ACHN (cell line): ENCODE measurements at regions not wholly inside any gene's neighbourhood (a gene's known extent, or its start where the extent isn't known, plus 50 kb on each side); places are given as distances from the start of the nearest gene placed in this dataset.
"Not testable (repeated sequence)": the region's sequence is repeated elsewhere in the genome, so short reads cannot be mapped to it uniquely, and the experiment has no call there.

Experiments used
- DNase-seq: peaks from one replicate; pipeline ENCODE4 v3.0.0-alpha.2; 2015
- in situ Hi-C: cut with HindIII; loops from 2 replicates; pipeline ENCODE4 v1.10.0; 2017; ENCODE audit warnings: low sequenced_read_pairs, low pct_ligation_motif_present, low pct_unique_long_range_greater_than_20kb

- in situ Hi-C loops, DNase-seq: not testable (repeated sequence)
Measured at GRCh38 chr2:111544006-111544405, 340.0 kb downstream of the ANAPC1 start.

DNA sequence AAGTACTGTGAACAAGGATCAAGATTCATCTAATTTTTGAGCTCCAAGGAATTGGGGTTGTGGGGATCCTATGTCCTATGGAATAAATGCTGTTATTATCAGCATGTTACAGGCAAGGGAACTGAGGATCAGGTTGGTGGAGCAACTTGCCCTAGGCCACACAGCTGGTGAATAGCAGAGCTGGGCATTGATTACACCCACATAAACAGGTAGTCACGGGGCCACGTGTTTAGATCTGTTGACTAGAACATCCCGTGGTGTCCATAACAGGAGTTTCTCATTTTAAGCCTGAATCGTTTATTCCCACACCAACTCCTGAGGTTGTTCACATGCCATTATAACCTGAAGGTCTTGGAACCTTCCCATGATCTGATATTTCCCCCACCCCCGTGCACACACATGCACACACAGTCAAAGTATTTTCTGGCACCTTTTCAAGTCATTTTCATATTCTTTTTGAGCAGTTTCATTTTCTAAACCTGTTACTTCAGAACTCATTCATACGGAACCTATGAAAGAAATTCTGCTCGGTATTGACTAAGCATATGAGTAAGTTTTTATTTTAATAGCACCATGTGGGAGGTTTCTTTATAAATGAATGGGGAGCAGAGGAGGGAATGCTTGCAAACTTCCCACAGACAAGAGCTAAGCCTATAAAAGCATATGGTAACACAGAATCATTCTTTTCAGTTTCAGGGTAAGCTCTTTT lies 338.1 kb downstream of the ANAPC1 start:
- DNase-seq, in situ Hi-C loops: not testable (repeated sequence)

- DNase-seq, in situ Hi-C loops: not testable (repeated sequence)
Measured at GRCh38 chr2:111546578-111546977, 337.4 kb downstream of the ANAPC1 start.

DNA sequence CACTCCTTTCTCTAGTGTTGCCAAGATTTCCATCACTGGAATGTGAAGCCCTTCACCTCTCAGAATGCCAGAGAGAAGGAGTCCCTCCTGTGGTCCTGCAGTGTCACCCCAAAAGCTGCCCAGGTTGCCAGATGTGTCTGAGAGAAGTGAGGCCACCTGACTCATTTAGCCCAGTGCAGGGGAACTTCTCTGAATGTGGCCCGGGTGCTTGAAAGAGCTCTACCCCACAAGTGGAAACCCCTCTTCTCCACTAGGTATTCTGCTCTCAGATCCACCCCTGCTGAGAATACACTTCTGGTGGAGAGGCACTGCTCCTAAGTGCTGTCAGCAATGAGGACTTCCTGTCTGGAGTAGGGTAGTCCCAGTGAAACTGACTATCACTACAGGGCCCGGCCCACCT lies 334.8 kb downstream of the ANAPC1 start:
- in situ Hi-C loops = not testable (repeated sequence)

DNA sequence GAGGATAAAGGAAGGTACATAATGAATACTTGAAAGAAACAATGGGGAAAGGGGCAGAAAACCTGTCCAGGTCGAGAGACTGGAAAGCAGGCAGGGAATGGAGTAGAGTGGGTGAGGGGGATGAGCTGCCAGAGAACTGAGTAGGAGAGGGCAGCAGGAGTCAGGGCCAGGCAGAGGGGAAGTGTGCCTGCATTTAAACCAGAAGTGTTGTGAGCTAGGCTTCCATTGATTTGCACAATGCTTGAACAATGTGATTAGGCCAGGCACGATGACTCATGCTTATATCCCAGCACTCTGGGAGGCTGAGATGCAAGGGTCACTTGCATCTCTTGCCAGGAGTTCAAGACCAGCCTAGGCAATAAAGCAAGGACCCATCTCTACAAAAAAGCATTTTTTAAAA lies 332.6 kb downstream of the ANAPC1 start:
- in situ Hi-C loops, DNase-seq: not testable (repeated sequence)

More for the DNA sequence above, 334.8 kb downstream of the ANAPC1 start:
- DNase-seq = not testable (repeated sequence)

DNA sequence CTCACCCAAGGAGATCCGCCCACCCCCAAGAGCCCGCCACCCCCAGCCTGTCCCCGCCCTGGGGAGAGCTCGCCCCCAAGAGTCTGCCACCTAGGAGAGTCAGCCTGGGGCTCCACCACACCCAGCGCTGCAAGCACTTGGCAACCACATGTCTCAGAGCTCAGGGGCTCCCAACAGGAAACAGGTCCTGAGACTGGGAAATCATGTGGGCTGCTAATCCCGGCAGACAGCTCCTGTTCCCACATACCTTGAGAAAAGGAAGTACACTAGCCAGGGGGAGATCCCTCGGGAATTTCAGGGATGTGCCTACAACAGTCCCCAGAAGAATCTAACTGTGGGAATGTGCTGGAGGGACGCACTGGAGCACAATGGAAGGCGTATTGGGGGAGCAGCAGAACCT lies 331.4 kb downstream of the ANAPC1 start:
- in situ Hi-C loops, DNase-seq: not testable (repeated sequence)

- in situ Hi-C loops, DNase-seq: not testable (repeated sequence)
Measured at GRCh38 chr2:111559301-111559700, 324.7 kb downstream of the ANAPC1 start.

DNA sequence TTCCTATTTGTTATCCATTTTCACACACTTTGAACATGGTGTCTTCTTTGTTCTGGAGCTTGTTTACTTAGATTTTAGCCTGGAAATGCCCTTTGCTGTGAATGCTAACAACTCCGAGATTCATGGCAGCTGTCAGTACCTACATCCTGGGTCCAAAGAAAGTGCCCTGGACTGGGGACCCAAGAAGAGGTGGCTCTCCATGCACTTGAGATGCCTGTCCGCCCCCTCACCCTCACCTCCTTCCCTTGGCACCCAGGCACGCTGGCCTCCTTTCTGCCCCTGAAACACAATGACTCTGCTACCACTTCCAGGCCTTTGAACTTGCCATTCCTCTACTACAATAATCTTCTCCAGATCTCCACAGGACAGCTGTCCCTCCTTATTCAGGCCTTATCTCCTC lies 324.2 kb downstream of the ANAPC1 start:
- in situ Hi-C loops, DNase-seq: not testable (repeated sequence)

DNA sequence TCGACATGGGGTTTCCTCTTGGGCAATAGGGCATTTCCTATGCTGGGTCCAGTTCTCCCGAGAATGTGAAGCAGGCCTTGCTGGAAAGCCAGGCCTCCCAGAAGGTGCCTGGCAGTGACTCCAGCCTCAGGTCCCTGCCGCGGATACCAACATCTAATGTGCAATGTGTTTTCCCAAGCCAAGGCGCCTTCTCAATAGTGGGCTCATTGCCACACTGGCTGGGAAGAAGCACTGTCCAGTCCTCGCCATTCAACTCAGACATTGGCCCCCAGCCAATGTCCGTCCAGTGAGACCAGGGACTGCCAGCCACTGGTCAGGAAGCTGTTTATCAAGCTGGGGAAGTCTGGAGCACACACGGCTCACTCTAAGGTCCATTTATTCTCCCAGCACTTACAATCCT lies 317.9 kb downstream of the ANAPC1 start:
- in situ Hi-C loops, DNase-seq: not testable (repeated sequence)

DNA sequence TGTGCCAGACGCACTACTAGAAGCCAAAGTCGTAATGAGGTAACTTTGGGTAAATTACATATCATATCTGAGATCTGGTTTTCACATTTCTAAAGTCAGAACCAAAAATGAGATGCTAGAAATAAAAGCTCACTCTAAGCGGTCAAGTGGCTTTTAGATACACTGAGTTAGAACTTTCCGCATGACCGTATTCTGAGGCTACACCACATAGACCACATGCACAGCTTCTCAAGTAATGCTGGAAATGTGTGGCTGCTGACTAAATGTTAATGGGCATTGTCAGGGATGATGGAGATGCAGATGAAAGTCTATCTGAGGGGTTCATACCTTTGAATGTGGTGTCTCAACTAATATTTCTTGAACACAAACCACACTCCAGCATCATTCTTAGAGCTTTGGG lies 316.8 kb downstream of the ANAPC1 start:
- DNase-seq, in situ Hi-C loops: not testable (repeated sequence)

DNA sequence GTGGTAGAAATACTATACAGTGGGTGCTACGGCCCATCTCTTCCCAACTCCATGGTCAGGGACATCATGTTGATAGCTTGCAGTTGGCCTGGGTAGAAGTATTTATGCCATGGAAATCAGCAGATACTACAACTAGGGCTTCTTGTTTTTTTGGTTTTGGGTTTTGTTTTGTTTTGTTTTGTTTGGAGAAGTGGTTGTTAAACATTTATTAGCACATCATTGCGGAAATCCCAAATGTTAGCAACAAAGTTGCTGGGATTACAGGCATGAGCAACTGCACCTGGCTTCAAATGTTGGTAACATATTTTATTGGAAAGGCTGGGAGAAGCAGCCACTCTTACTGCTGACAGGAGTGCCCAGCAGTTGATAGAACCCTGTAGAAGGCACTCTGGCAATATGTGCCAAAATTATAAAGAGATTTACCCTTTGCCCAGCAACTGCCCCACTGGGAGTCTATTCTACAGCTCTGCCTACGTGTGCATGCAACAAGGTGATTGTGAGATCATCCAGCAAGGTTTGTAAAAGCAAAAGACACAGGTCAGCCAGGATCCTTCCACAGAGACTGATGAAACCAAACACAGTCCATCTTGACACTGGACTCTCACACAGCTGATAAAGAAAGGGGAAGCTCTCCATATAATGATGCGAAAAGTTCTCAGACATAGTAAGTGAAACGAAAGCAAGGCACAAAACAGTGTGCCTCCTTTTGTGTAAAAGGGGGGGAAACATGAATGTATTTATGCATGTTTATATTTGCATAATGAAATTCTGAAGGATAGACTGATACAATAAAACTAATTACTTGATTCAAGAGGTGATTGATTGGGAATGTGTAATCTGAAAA lies 314.4 kb downstream of the ANAPC1 start:
- DNase-seq, in situ Hi-C loops: not testable (repeated sequence)

- in situ Hi-C loops, DNase-seq: not testable (repeated sequence)
Measured at GRCh38 chr2:111570300-111571114, 313.5 kb downstream of the ANAPC1 start.

GRCh38 chr2:111574803-111575202 lies 309.2 kb downstream of the ANAPC1 start:
- in situ Hi-C loops, DNase-seq: not testable (repeated sequence)

DNA sequence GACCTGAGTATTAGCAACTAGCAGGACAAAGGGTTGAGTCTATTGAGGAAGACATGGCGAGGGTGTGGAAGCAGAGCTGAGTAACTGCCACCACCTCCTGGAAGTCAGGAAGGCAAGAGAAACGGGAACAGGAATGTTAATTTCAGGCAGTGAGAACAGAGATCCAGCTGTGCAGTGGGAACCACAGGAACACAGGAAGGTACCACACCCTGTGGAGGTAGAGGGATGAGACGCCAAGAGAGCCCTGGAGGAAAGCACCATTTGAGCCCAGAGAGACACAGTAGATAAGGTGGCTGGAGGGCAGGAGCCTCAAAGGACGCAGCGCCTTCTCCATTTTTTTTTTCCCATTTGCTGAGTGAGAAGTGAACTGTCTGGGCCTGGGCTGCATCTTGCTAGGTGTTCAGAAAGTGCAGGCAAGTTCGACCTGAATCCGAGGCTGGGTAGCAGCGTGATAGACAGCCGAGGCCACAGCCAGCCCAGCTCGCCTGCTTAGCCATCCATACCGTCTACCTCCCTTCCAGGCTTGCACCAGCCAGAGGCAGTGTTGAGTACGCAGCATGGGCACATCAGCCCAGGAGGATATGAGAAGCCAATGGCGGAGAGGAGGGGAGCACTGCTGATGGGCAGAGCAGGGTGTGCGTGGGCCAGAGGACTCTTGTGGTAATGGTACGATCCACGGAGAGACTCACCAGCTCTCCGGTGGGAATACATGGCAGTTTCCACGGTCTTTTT lies 306.7 kb downstream of the ANAPC1 start:
- DNase-seq, in situ Hi-C loops: not testable (repeated sequence)

GRCh38 chr2:111579500-111580134 lies 304.4 kb downstream of the ANAPC1 start:
- in situ Hi-C loops, DNase-seq: not testable (repeated sequence)

DNA sequence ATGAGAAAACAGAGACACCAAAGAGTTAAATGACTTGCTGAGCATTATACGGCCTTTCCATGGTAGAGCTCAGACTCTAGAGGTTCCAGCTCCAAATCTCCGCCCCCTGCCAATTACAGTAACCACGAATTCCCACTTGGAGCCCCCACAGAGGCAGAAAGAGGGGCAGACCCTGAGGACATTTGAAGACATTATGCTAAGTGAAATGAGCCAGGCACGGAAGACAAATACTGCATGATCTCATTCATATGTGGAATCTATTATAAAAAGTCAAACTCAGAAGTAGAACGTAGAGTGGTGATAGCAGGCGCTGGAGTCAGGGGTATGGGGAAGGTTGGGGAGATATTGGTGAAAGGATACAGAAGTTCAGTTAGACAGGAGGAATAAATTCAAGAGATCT lies 303.4 kb downstream of the ANAPC1 start:
- in situ Hi-C loops, DNase-seq: not testable (repeated sequence)

DNA sequence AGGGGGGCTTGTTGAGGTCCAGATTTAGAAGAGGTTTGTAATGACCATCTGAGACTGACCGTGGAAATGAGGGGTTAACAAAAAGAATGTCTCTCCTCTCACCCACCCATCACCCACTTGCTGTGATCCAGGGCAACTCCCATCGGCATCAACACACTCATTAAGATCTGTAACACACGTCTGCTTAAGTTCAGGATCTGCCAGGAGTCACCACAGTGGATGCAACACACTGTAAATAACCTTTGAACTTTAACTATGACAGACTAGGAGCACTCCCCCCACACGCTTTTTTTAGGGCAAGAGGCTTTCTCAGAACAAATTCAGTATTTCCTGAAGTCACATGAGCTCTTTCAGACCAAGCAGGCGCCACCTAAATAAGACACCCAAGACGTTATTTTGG lies 301.9 kb downstream of the ANAPC1 start:
- in situ Hi-C loops, DNase-seq: not testable (repeated sequence)

- in situ Hi-C loops, DNase-seq: not testable (repeated sequence)
Measured at GRCh38 chr2:111583480-111583879, 300.5 kb downstream of the ANAPC1 start.
